ENCODE measurements at regions not wholly inside any gene's neighbourhood (a gene's known extent, or its start where the extent isn't known, plus 50 kb on each side); places are given as distances from the start of the nearest gene placed in this dataset.
A peak's percentile ranks its signal among the peaks of the same experiment; 100 is the strongest.

DNA sequence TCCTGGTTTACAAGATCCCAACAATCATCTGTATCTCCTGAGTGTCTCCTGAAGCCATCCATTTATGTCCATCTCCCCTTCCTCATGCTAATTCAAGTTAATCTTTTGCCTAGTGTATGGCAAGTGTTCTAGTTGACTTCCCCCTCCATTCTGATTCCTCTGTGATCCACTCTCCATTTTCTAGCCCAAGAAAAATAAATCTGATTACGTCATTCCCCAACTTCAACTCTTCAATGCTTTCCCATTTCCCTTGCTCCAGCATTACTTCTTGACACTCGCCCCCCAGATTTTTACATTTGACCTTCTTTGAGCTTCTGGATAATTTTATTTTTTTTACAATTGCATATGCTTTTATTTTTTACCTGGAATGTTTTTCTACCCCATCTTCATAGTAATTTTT is 640.8 kb downstream of the TBC1D4 start:
- H3K27me3 ChIP-seq, result no peaks in the 10 kb centered on the region
- no peak overlapping the region for H3K27ac ChIP-seq
- H3K36me3 ChIP-seq, result no peaks in the 10 kb centered on the region
- no peaks in the 10 kb centered on the region for H3K4me1 ChIP-seq
- H3K9me3 ChIP-seq (replicated peaks), result no peaks in the 10 kb centered on the region
- H3K4me3 ChIP-seq, result no peak overlapping the region
- DNase-seq, result no peak

DNA sequence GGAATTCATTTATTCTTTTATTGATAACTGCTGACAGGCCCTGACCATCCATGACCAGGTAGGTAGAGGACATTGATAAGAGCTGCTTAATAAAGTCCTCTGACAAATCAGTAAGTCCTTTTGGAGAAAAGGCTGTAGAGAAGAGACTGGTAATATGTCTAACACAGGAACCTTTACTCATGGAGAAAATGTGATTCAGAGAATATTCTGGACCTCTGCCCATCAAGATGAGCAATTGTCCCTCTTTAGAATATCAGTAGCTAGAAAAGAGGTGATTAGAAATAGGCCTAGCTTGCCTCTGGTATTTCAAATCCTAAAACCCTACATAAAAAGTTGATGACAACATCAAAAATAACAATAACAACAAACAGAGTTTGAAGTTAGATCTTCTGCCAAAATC is 642.3 kb downstream of the TBC1D4 start:
- DNase-seq, result no peak
- Histone ChIP-seq H3K4me1 (no peaks in the 10 kb centered on the region), H3K27me3 (no peaks in the 10 kb centered on the region), H3K9me3 (replicated peaks) (no peaks in the 10 kb centered on the region), H3K36me3 (no peaks in the 10 kb centered on the region), H3K27ac (no peak overlapping the region), H3K4me3 (no peak overlapping the region)

DNA sequence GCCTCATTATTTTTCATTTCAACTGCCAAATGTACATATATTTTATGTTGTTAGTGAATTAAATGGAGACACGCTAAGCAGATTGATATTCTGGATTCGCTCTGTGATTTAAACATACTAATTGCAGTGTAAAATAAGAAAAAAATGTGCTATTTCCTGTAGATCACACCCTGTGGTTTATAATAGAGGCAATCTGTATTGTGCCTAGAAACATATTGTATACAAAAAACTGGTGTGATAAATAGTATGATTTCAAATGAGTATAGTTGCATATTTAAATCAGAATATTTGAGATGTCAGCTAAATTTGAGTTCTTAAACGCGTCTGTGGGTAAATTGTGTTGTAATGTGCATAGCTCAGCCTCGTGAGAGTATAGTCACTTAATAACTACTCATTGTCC is 643.9 kb downstream of the TBC1D4 start:
- no peaks in the 10 kb centered on the region for H3K36me3 ChIP-seq
- no peak overlapping the region for H3K4me3 ChIP-seq
- no peaks in the 10 kb centered on the region for H3K9me3 ChIP-seq (replicated peaks)
- no peak overlapping the region for H3K27ac ChIP-seq
- no peaks in the 10 kb centered on the region for H3K27me3 ChIP-seq
- no peaks in the 10 kb centered on the region for H3K4me1 ChIP-seq
- DNase-seq, result no peak

DNA sequence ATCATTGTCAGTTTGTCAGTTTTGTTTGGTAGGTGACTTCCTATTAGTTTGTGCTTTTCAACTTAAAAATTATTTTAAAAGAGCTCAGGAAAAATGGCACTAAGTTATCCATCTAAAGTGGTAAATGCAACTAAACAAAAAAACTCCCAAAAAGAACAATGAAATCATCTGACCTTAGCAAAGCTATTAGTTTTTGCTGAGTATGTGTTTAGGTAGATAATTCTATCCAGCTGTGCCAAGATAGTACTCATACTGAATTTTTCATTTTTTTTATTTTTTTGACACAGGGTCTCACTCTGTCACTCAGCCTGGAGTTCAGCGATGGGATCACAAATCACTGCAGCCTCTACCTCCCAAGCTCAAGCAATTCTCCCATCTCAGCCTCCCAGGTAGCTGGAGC is 645.3 kb downstream of the TBC1D4 start:
- Histone ChIP-seq H3K27me3 (no peaks in the 10 kb centered on the region), H3K4me1 (no peaks in the 10 kb centered on the region), H3K36me3 (no peaks in the 10 kb centered on the region), H3K9me3 (replicated peaks) (no peaks in the 10 kb centered on the region), H3K27ac (no peak overlapping the region), H3K4me3 (no peak overlapping the region)
- DNase-seq, result no peak

DNA sequence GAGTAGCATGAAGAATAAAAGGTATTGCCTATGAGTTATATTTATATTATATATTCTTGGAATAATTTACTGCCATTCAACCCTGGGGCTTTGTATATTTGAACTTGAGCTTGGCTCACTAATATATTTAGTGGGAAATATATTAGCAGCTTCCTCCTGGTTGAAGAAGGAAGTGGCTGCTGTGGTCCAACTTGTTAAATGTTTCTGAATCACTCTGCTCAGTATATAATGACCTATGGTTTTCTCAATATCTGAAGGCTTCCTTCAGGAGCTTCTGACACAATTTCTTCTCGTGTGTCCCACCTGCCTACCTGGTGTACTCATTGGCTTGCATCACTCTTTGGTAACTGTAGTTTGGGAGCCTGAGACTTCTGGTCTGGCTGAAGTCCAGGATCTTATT is 646.4 kb downstream of the TBC1D4 start:
- H3K27ac ChIP-seq, result no peak overlapping the region
- no peak overlapping the region for H3K4me3 ChIP-seq
- no peaks in the 10 kb centered on the region for H3K4me1 ChIP-seq
- H3K9me3 ChIP-seq (replicated peaks), result no peaks in the 10 kb centered on the region
- no peak for DNase-seq
- H3K36me3 ChIP-seq, result no peaks in the 10 kb centered on the region
- no peaks in the 10 kb centered on the region for H3K27me3 ChIP-seq

DNA sequence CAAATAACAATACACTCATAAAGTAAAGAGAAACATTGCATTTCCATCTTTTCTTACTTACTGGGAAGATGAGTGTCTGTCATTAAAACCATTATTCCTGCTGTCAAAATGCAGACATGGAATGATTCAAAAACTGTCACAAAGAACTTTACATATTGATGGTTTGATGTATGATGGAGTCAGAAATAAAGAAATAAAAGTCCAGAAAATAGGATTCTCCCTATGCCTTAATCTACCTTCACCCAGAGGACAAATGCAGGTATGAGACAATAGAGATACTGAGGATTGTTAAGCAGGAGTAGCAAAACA is 656.1 kb downstream of the TBC1D4 start:
- Histone ChIP-seq H3K9me3 (replicated peaks) (no peaks in the 10 kb centered on the region), H3K4me3 (no peak overlapping the region), H3K4me1 (no peaks in the 10 kb centered on the region), H3K27ac (no peak overlapping the region), H3K27me3 (no peaks in the 10 kb centered on the region), H3K36me3 (no peaks in the 10 kb centered on the region)
- no peak for DNase-seq

DNA sequence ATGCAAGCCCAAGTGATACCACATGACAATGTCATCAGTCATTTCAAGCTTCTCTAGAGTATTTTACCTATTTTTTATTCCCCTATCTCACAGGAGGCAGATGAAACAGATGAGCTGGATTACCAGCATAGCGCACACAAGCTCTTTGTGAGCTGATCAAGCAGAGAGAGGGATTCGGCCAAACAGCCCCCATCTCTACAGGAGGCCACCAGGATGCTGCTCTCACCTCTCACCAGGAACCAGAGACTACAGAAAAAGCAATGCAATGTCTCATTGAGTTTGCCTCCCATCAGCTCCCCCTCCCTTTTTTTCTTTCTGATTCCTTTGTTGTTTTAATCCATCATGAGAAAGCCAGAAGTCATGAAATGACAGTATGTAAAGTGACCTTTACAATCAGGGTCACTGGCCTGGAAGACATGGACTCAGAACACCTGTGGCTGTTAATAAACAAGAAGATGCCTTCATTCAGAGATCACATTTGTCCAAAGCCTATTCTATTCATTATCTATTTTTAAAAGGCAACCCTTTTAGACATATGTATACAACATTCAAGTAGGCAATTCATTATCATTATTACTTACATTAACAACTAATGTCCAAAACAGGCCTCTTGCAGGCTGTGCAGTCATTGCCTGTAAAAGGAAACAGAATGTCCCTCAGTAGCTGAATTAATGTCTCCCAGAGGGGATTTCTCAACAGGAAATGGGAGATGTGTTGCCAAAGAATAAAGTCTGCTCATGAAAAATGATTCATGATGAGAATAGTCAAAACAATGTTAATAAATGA is 656.6 kb downstream of the TBC1D4 start:
- no peaks in the 10 kb centered on the region for H3K4me1 ChIP-seq
- no peaks in the 10 kb centered on the region for H3K36me3 ChIP-seq
- no peaks in the 10 kb centered on the region for H3K9me3 ChIP-seq (replicated peaks)
- H3K4me3 ChIP-seq, result no peak overlapping the region
- no peak for DNase-seq
- H3K27me3 ChIP-seq, result no peaks in the 10 kb centered on the region
- no peak overlapping the region for H3K27ac ChIP-seq

DNA sequence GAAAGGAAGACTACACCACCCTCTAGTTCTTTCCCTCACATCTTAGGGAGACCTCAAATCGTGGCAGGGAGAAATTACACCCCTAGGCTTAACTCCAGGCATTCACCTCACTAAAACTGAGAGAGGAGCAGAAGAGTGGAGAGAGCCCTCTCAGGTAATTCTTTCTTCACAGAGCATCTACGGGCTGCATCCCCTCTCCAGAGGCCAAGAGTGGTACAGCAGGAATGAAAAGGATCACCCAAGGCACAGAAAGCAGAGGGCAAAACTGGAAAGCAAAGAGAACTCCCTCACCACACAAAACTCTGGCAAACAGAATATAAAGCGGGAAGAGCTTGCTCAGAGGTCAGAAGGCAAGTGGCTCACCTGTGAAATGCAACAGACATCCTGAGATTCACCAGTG is 661.2 kb downstream of the TBC1D4 start:
- Histone ChIP-seq H3K27me3 (no peaks in the 10 kb centered on the region), H3K4me3 (no peak overlapping the region), H3K9me3 (replicated peaks) (no peaks in the 10 kb centered on the region), H3K36me3 (no peaks in the 10 kb centered on the region), H3K4me1 (no peaks in the 10 kb centered on the region), H3K27ac (no peak overlapping the region)
- DNase-seq, result no peak

DNA sequence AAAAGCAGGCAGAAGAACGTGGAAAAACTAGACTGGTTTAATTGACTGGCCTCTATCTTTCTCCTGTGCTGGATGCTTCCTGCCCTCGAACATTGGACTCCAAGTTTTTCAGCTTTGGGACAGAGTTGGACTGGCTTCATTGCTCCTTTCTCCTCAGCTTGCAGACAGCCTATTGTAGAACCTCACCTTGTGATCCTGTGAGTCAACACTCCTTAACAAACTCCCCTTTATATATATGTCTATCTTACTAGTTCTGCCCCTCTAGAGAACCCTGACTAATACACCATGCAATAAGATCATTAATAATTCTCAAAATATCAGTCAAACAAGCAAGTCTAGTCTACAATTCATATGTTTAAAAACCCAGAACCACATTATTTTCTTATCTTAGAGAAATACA is 662.4 kb downstream of the TBC1D4 start:
- H3K27me3 ChIP-seq, result no peaks in the 10 kb centered on the region
- no peaks in the 10 kb centered on the region for H3K36me3 ChIP-seq
- no peaks in the 10 kb centered on the region for H3K9me3 ChIP-seq (replicated peaks)
- H3K4me3 ChIP-seq, result no peak overlapping the region
- no peak for DNase-seq
- no peak overlapping the region for H3K27ac ChIP-seq
- no peaks in the 10 kb centered on the region for H3K4me1 ChIP-seq

DNA sequence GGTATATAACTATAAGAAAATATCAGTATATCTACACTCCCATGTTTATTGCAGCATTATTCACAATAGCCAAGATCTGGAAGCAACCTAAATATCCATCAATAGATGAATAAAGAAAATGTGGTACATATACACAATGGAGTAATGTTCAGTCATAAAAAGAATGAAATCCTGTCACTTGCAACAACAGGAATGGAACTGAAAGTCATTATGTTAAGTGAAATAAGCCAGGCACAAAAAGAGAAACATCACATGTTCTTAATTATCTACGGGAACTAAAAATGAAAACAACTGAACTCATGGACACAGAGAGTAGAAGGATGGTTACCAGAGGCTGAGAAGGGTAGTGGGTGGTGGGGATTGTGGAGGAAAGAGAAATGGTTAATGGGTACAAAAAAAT is 665.2 kb downstream of the TBC1D4 start:
- Histone ChIP-seq H3K4me1 (no peaks in the 10 kb centered on the region), H3K27me3 (no peaks in the 10 kb centered on the region), H3K4me3 (no peak overlapping the region), H3K36me3 (no peaks in the 10 kb centered on the region), H3K27ac (no peak overlapping the region), H3K9me3 (replicated peaks) (no peaks in the 10 kb centered on the region)
- no peak for DNase-seq

DNA sequence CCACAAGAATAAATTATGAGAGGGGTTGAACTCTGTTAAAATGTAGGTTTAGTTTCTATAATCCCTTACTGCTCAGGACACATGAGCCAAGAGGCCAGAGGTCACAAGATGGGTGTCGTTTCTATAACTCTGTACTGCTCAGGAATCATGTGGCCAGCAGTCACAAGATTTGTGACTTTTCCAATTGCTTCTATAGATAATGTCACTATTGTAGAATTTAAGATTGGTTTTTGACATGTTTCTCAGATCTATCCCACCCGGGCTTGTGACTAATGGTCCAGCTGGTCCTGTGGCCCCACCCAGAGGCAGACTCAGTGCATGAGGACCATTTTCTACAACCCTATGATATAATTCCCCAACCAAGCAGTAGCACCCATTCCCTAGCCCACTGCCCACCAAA is 662.0 kb upstream of the KLF12 start:
- no peaks in the 10 kb centered on the region for H3K36me3 ChIP-seq
- no peaks in the 10 kb centered on the region for H3K27me3 ChIP-seq
- no peak for DNase-seq
- no peak overlapping the region for H3K4me3 ChIP-seq
- H3K27ac ChIP-seq, result no peak overlapping the region
- peaks cover 1% of the 10 kb centered on the region; the same call in 1 of the 2 replicates for H3K9me3 ChIP-seq (replicated peaks)
- peaks cover 18% of the 10 kb centered on the region for H3K4me1 ChIP-seq

DNA sequence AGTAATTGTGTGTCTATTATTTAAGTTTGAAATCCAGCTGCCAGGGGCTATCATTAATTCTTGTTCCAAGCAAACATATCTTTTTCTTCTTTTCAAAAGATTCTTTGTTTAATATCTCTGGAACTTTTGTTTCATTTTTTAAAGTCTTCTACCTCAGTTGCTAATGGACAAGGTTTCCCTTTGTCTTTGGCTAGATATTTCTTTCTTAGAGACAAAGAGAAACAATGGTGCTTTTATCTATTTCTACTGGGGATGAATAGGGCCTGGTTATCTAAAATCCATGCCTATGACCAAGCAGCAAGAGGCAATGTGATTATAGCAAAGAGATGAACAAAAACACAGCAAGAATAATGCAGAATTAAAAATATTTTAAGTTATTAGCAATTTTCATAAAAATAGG is 661.3 kb upstream of the KLF12 start:
- Histone ChIP-seq H3K9me3 (replicated peaks) (peaks cover 3% of the 10 kb centered on the region; the same call in 1 of the 2 replicates), H3K27ac (no peak overlapping the region), H3K27me3 (no peaks in the 10 kb centered on the region), H3K4me1 (peaks cover 18% of the 10 kb centered on the region), H3K4me3 (no peak overlapping the region), H3K36me3 (no peaks in the 10 kb centered on the region)
- DNase-seq, result peak in 1 of 2 experiments; percentile 9

DNA sequence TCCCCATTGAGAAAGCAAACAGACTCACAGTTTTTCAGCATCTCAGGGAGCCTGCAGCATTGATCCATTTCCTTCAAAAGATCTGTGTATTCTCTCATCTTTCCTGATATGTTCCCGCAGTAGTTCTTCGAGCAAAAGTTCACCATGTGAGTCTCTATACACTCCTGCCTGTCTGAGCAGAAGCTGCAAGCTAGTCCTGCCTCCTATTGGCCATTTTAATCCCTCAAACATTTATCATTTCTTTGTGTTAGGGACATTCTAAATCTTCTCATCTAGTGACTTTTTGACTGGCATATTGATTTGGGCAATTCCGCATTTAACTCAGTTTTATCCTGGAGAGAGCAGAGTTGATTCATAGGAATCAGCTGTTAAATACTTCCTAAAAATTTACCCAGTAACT is 660.4 kb upstream of the KLF12 start:
- Histone ChIP-seq H3K36me3 (no peaks in the 10 kb centered on the region), H3K27me3 (no peaks in the 10 kb centered on the region), H3K4me1 (peaks cover 18% of the 10 kb centered on the region), H3K27ac (peak overlapping the region; percentile 69), H3K9me3 (replicated peaks) (peaks cover 3% of the 10 kb centered on the region; the same call in 1 of the 2 replicates), H3K4me3 (peak overlapping the region; percentile 38)
- no peak for DNase-seq

DNA sequence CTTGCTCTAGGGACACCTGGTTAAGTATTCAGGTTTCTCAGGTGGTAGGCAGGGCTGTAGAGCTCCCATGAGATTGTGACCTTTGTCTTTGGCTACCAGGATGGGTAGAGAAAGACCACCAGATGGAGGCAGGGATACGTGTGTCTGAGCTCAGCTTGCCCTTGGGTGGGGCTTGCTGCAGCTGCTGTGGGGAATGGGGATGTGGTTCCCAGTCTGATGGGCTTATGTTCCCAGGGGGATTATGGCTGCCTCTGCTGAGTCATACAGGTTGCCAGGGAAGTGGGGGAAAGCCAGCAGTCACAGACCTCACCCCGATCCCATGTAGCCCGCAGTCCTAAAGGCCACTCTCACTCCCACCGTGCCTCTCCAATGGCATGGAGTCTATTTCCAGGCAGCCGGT is 659.9 kb upstream of the KLF12 start:
- Histone ChIP-seq H3K27me3 (no peaks in the 10 kb centered on the region), H3K4me1 (peaks cover 18% of the 10 kb centered on the region), H3K4me3 (peak overlapping the region; percentile 38), H3K27ac (peak overlapping the region; percentile 69), H3K36me3 (no peaks in the 10 kb centered on the region), H3K9me3 (replicated peaks) (peaks cover 3% of the 10 kb centered on the region; the same call in 1 of the 2 replicates)
- DNase-seq, result peak; percentile 92 to 93

DNA sequence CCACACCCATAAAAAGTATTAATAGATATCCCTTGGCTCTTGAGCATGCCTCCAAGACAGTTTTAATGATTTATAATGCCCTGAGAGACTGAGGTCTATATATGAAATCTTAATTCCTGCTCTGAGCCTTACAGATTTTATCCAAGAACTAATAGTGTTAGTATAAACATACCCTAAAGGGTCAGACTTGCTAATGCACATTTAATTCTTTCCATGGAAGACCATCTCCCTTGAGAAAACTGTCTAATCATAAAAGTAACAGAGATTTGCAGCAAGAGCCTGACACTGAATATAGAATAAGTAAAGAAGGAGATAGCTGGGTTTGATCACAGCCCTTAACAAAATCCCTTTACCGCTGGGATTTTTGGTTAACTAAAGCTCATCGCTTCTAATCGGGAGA is 650.8 kb upstream of the KLF12 start:
- H3K36me3 ChIP-seq, result no peaks in the 10 kb centered on the region
- H3K4me3 ChIP-seq, result no peak overlapping the region
- no peak for DNase-seq

DNA sequence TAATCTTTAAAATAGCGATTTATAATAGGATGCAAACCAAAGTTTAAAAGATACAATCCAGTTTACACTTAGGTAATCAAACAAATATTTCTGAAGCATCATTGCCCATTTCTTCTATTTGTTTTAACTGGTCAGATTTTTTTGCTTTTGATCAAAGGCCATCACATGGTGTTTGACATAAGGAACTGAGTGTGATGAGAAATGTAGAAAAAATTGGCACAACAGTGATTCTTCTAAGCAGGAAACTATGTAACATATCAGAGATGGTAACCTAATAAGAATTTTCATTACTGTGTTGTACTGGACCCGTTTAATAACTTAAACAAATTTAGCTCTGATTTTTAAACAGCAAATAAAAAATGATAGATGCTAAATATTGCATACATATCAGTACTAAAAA is 644.7 kb upstream of the KLF12 start:
- no peaks in the 10 kb centered on the region for H3K36me3 ChIP-seq
- H3K27me3 ChIP-seq, result no peaks in the 10 kb centered on the region
- no peak overlapping the region for H3K27ac ChIP-seq
- no peak for DNase-seq
- H3K4me1 ChIP-seq, result no peaks in the 10 kb centered on the region
- no peaks in the 10 kb centered on the region for H3K9me3 ChIP-seq (replicated peaks)
- H3K4me3 ChIP-seq, result no peak overlapping the region

More for the DNA sequence above, 650.8 kb upstream of the KLF12 start:
- Histone ChIP-seq H3K27me3 (no peaks in the 10 kb centered on the region), H3K9me3 (replicated peaks) (no peaks in the 10 kb centered on the region), H3K4me1 (no peaks in the 10 kb centered on the region), H3K27ac (no peak overlapping the region)

Data from SJCRH30 (cell line).